ENCODE measurements at regions not wholly inside any gene's neighbourhood (a gene's known extent, or its start where the extent isn't known, plus 50 kb on each side); places are given as distances from the start of the nearest gene placed in this dataset.

GRCh38 chr15:47877836-47878235 lies 160.5 kb downstream of the SEMA6D start:
- TF ChIP-seq CTCF (conservative IDR thresholded peaks at IDR 0.05 in 1 of 2, IDR thresholded peaks at IDR 0.05 in 1 of 2; ENCODE audit: extremely low read depth in 1 of 2, insufficient read depth in 1 of 2, low read depth in 1 of 2, low read length in 2 of 2) = no peak
- TF ChIP-seq EZH2 (IDR thresholded peaks at IDR 0.05; ENCODE audit: borderline replicate concordance, low read length) = no peak

Measured in mammary epithelial cell (primary cell).